Uterus (tissue), 2 donors: ENCODE measurements at regions not wholly inside any gene's neighbourhood (a gene's known extent, or its start where the extent isn't known, plus 50 kb on each side); places are given as distances from the start of the nearest gene placed in this dataset.

Experiments used
- POLR2A ChIP-seq, 2 donors: fragments of 450-650 bp; IDR thresholded peaks; one replicate each; pipeline ENCODE4 v1.6.1; 2016; ENCODE audit warnings: antibody characterized with exemption in 2 of 2, mild to moderate bottlenecking in 1 of 2, moderate library complexity in 1 of 2
- TF ChIP-seq, protein P1 (sequence below), 4 experiments: fragments of 200-600 bp in 2 of 4; fragments of 450-650 bp in 2 of 4; sonication (generic) in 2 of 4; IDR thresholded peaks; one replicate each; pipeline ENCODE4 v1.5.1; 2016 to 2019; ENCODE audit warnings: antibody characterized with exemption in 4 of 4, mild to moderate bottlenecking in 2 of 4, moderate library complexity in 1 of 4

DNA sequence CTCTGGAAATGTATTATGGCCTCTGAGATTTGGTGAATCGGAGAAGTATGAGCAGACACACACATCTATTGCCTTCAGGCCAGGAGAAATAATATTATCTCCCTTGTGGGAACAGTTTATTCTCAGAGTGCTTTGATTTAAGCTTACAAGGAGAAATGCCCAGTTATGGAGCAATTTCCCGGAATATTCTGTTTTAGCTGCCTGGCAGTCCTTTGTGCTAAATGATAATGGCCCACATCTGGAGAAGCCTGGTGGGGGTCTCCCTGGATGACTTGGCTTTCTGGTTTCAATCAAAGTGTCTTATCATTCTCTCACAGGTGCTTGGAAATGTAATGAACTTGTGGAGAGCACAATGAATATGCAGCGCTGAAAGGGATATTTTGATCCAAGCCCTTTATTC lies 389.6 kb upstream of the USP24 start:
- TF ChIP-seq, protein P1, sequence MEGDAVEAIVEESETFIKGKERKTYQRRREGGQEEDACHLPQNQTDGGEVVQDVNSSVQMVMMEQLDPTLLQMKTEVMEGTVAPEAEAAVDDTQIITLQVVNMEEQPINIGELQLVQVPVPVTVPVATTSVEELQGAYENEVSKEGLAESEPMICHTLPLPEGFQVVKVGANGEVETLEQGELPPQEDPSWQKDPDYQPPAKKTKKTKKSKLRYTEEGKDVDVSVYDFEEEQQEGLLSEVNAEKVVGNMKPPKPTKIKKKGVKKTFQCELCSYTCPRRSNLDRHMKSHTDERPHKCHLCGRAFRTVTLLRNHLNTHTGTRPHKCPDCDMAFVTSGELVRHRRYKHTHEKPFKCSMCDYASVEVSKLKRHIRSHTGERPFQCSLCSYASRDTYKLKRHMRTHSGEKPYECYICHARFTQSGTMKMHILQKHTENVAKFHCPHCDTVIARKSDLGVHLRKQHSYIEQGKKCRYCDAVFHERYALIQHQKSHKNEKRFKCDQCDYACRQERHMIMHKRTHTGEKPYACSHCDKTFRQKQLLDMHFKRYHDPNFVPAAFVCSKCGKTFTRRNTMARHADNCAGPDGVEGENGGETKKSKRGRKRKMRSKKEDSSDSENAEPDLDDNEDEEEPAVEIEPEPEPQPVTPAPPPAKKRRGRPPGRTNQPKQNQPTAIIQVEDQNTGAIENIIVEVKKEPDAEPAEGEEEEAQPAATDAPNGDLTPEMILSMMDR (IDR thresholded peaks at IDR 0.05): no peak
- TF ChIP-seq POLR2A (IDR thresholded peaks at IDR 0.05): no peak
